HL-60/S4 treated with retinoic acid at 250 ng/mL for 4 days and 3 days (cell line): ENCODE measurements at regions not wholly inside any gene's neighbourhood (a gene's known extent, or its start where the extent isn't known, plus 50 kb on each side); places are given as distances from the start of the nearest gene placed in this dataset.

Experiments used
- in situ Hi-C: fragments of 300-500 bp; cut with MboI; formaldehyde crosslinking; loops from 2 replicates; pipeline ENCODE4 v1.7.0; 2022; ENCODE audit warnings: low sequenced_read_pairs

GRCh38 chr10:62584731-62585130 lies 210.6 kb downstream of the ZNF365 start:
- in situ Hi-C loops, result loop anchor here (25.0 kb wide), 1 partner anchor 1128 kb away; no protein-coding TSS in a partner anchor

GRCh38 chr10:62585211-62585775 lies 211.1 kb downstream of the ZNF365 start:
- in situ Hi-C loops, result loop anchor here (25.0 kb wide), 1 partner anchor 1127 kb away; no protein-coding TSS in a partner anchor

- in situ Hi-C loops, result loop anchor here (25.0 kb wide), 1 partner anchor 1125 kb away; no protein-coding TSS in a partner anchor
Observed at GRCh38 chr10:62587011-62587410, 212.8 kb downstream of the ZNF365 start.

GRCh38 chr10:62588116-62588515 lies 213.9 kb downstream of the ZNF365 start:
- in situ Hi-C loops, result loop anchor here (25.0 kb wide), 1 partner anchor 1124 kb away; no protein-coding TSS in a partner anchor

- in situ Hi-C loops, result loop anchor here (10.0 to 25.0 kb wide), 2 partner anchors 565 to 1123 kb away; no protein-coding TSS in a partner anchor
Observed at GRCh38 chr10:62589689-62590088, 214.8 kb upstream of the ADO start.

GRCh38 chr10:62590306-62590705 lies 214.2 kb upstream of the ADO start:
- in situ Hi-C loops, result loop anchor here (10.0 to 25.0 kb wide), 2 partner anchors 564 to 1122 kb away; no protein-coding TSS in a partner anchor

GRCh38 chr10:62594093-62594520 lies 210.4 kb upstream of the ADO start:
- in situ Hi-C loops, result loop anchor here (10.0 to 25.0 kb wide), 2 partner anchors 561 to 1118 kb away; no protein-coding TSS in a partner anchor

- in situ Hi-C loops, result loop anchor here (10.0 to 25.0 kb wide), 2 partner anchors 558 to 1115 kb away; no protein-coding TSS in a partner anchor
Observed at GRCh38 chr10:62597226-62597625, 207.3 kb upstream of the ADO start.

- in situ Hi-C loops, result loop anchor here (10.0 to 25.0 kb wide), 2 partner anchors 556 to 1113 kb away; no protein-coding TSS in a partner anchor
Observed at GRCh38 chr10:62599161-62599560, 205.4 kb upstream of the ADO start.

GRCh38 chr10:62606551-62606950 lies 198.0 kb upstream of the ADO start:
- in situ Hi-C loops, result loop anchor here (25.0 kb wide), 1 partner anchor 481 kb away; no protein-coding TSS in a partner anchor

GRCh38 chr10:62608189-62608875 lies 196.2 kb upstream of the ADO start:
- in situ Hi-C loops, result loop anchor here (25.0 kb wide), 1 partner anchor 479 kb away; no protein-coding TSS in a partner anchor

- in situ Hi-C loops, result loop anchor here (25.0 kb wide), 1 partner anchor 477 kb away; no protein-coding TSS in a partner anchor
Observed at GRCh38 chr10:62610649-62611229, 193.8 kb upstream of the ADO start.

GRCh38 chr10:62613424-62613823 lies 191.1 kb upstream of the ADO start:
- in situ Hi-C loops, result loop anchor here (25.0 kb wide), 1 partner anchor 474 kb away; no protein-coding TSS in a partner anchor

GRCh38 chr10:62613859-62614258 lies 190.7 kb upstream of the ADO start:
- in situ Hi-C loops, result loop anchor here (25.0 kb wide), 1 partner anchor 473 kb away; no protein-coding TSS in a partner anchor

GRCh38 chr10:62614389-62615157 lies 189.9 kb upstream of the ADO start:
- in situ Hi-C loops, result loop anchor here (5.0 to 25.0 kb wide), 2 partner anchors 193 to 473 kb away; no protein-coding TSS in a partner anchor

- in situ Hi-C loops, result loop anchor here (5.0 to 25.0 kb wide), 2 partner anchors 190 to 470 kb away; no protein-coding TSS in a partner anchor
Observed at GRCh38 chr10:62616885-62617590, 187.5 kb upstream of the ADO start.

GRCh38 chr10:62617652-62618051 lies 186.9 kb upstream of the ADO start:
- in situ Hi-C loops, result loop anchor here (5.0 to 25.0 kb wide), 2 partner anchors 190 to 470 kb away; no protein-coding TSS in a partner anchor

GRCh38 chr10:62618054-62618453 lies 186.5 kb upstream of the ADO start:
- in situ Hi-C loops, result loop anchor here (5.0 to 25.0 kb wide), 2 partner anchors 189 to 469 kb away; no protein-coding TSS in a partner anchor
